ENCODE measurements at regions not wholly inside any gene's neighbourhood (a gene's known extent, or its start where the extent isn't known, plus 50 kb on each side); places are given as distances from the start of the nearest gene placed in this dataset.

- SMC1A ChIA-PET (ENCODE audit: uncharacterized antibody, unreplicated experiment) = interaction anchor here (0.8 to 1.3 kb wide), 2 partner anchors 18 to 38 kb away, joined by 3 read pairs; no protein-coding TSS in a partner anchor
- no peaks in the 10 kb centered on the region for H4K20me1 ChIP-seq (ENCODE audit: control insufficient read depth, insufficient read depth)
- FAIRE-seq (no peak), DNase-seq (ENCODE audit: low read depth, low spot score) (no peak), ATAC-seq (no peak)
- TF ChIP-seq TCF12 (IDR thresholded peaks at IDR 0.05; ENCODE audit: low read depth, low read length) = no peak
- TF ChIP-seq ZNF24 (IDR thresholded peaks at IDR 0.05) = no peak
- no peak for TF ChIP-seq TCF3 (IDR thresholded peaks at IDR 0.05; ENCODE audit: borderline replicate concordance, insufficient read depth, low read depth, low read length)
- TF ChIP-seq JUNB (IDR thresholded peaks at IDR 0.05) = no peak
- TF ChIP-seq CEBPZ (IDR thresholded peaks at IDR 0.05; ENCODE audit: low read depth, low read length) = no peak
- TF ChIP-seq SIN3A (IDR thresholded peaks at IDR 0.05; ENCODE audit: low read depth, low read length) = no peak
- TF ChIP-seq MEF2A (IDR thresholded peaks at IDR 0.05; ENCODE audit: insufficient read depth, low read depth, low read length) = no peak
- no peak overlapping the region for H2AFZ ChIP-seq (ENCODE audit: control insufficient read depth, low read depth, low read length)
- no peaks in the 10 kb centered on the region for H3K9me3 ChIP-seq (replicated peaks; ENCODE audit: control insufficient read depth, insufficient read depth, low read length)
- no peaks in the 10 kb centered on the region for H3K4me1 ChIP-seq (ENCODE audit: control insufficient read depth, insufficient read depth, low read length)
- CTCF ChIA-PET = no interaction called here
- H3K79me2 ChIP-seq (ENCODE audit: control insufficient read depth, insufficient read depth, low read length) = no peaks in the 10 kb centered on the region
- H3K27me3 ChIP-seq (replicated peaks in 1 of 2; ENCODE audit: control insufficient read depth in 2 of 2, insufficient read depth in 2 of 2, low read length in 1 of 2) = no peaks in the 10 kb centered on the region
- no TSS peak for BruUV-seq (replicated peaks)
- H3K9ac ChIP-seq (ENCODE audit: control insufficient read depth, insufficient read depth, low read length) = no peak overlapping the region
- no peak overlapping the region for H3K4me2 ChIP-seq (ENCODE audit: control insufficient read depth, insufficient read depth)
- H3K27ac ChIP-seq (ENCODE audit: control insufficient read depth, insufficient read depth) = no peak overlapping the region
- in situ Hi-C loops (cut with MboI) = no loop called here
- POLR2A ChIA-PET = no interaction called here
- RAD21 ChIA-PET (ENCODE audit: unreplicated experiment) = no interaction called here
- intact Hi-C loops (cut with micrococcal nuclease; ENCODE audit: unreplicated experiment) = no loop called here
- WGBS (ENCODE audit: insufficient coverage, insufficient replicate concordance, low lambda C conversion rate, missing lambda C conversion rate) = 0% methylated on average over 2 of the region's 2 CpGs
- no peaks in the 10 kb centered on the region for H3K36me3 ChIP-seq (ENCODE audit: control insufficient read depth in 2 of 2, insufficient read depth in 2 of 2, low read length in 1 of 2)
- no peak overlapping the region for H3K4me3 ChIP-seq
Observed at GRCh38 chr4:60400593-60400992, 799.5 kb upstream of the ADGRL3 start.

All from GM12878 (cell line).